H1 (cell line): ENCODE measurements at regions not wholly inside any gene's neighbourhood (a gene's known extent, or its start where the extent isn't known, plus 50 kb on each side); places are given as distances from the start of the nearest gene placed in this dataset.

Experiments
- BACH1 ChIP-seq: IDR thresholded peaks from 2 replicates; pipeline ENCODE4 v1.6.1; 2012; ENCODE audit warnings: low read length, improper control_type of control experiment
- CHD1 ChIP-seq: IDR thresholded peaks from 2 replicates; pipeline ENCODE4 v1.6.1; 2012; ENCODE audit warnings: low read depth, low read length, improper control_type of control experiment
- CHD7 ChIP-seq: fragments of 300-600 bp; sonication (generic); IDR thresholded peaks from 2 replicates; pipeline ENCODE4 v1.7.1; 2012; ENCODE audit warnings: low read length, moderate library complexity, mild to moderate bottlenecking, inconsistent platforms; ENCODE audit not compliant: insufficient replicate concordance
- JUND ChIP-seq: IDR thresholded peaks from 2 replicates; pipeline ENCODE4 v1.6.1; 2011; ENCODE audit warnings: mild to moderate bottlenecking, improper control_type of control experiment, low read length
- NRF1 ChIP-seq: IDR thresholded peaks from 2 replicates; pipeline ENCODE4 v1.6.1; 2011; ENCODE audit warnings: mild to moderate bottlenecking, low read depth, low read length, improper control_type of control experiment
- SRF ChIP-seq: IDR thresholded peaks from 2 replicates; pipeline ENCODE4 v1.6.1; 2011; ENCODE audit warnings: mild to moderate bottlenecking, low read depth, low read length, moderate library complexity
- TAF7 ChIP-seq: optimal IDR thresholded peaks from 2 replicates; pipeline ENCODE3; 2011; ENCODE audit warnings: low read depth, mild to moderate bottlenecking, inconsistent platforms, low read length, moderate library complexity, borderline replicate concordance
- TCF12 ChIP-seq: IDR thresholded peaks from 2 replicates; pipeline ENCODE4 v1.6.1; 2011; ENCODE audit warnings: low read depth, mild to moderate bottlenecking, low read length

DNA sequence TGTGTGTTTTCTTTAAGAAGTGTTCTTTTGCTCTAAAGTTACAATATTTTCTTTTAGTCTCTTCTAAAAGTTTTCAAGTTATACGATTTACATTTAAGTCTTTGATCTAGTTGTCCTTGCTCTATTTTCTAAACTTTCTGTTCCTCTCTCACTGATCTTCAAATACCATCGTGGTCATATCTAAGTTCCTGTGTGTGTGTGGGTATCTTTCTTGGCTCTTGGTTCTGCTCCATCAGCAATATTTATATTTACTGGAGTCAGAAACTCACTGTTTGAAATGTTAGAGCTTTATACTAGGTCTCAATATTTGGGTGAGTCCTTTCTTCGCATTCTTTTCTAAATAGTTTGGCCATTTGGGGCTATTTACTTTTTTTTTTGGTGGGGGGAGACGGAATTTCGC is 77.3 kb downstream of the COPS8 start (continued):
- no peak for TF ChIP-seq CHD7
- TF ChIP-seq SRF: no peak
- no peak for TF ChIP-seq CHD1
- no peak for TF ChIP-seq BACH1
- no peak for TF ChIP-seq TCF12
- TF ChIP-seq NRF1: no peak
- TF ChIP-seq JUND: no peak
- TF ChIP-seq TAF7: no peak
